Calu3 (cell line): ENCODE measurements at regions not wholly inside any gene's neighbourhood (a gene's known extent, or its start where the extent isn't known, plus 50 kb on each side); places are given as distances from the start of the nearest gene placed in this dataset.

Experiments used
- BruUV-seq: library from RNA; stranded (reverse); fragments of 400-500 nt; replicated peaks from 2 replicates; lab custom pipeline; 2021; lab: Mats Ljungman, UMichigan
- CTCF ChIA-PET: fragments of 300-600 bp; sonication (Branson Sonifier 250); formaldehyde crosslinking; loops from one replicate; lab custom pipeline; 2022; ENCODE audit warnings: antibody characterized with exemption; lab: Charles Lee
- DNase-seq: peaks from one replicate; pipeline ENCODE4 v3.0.0; 2022
- H3K27ac Mint-ChIP-seq: one replicate; pipeline ENCODE4 v1.8.0; 2022; ENCODE audit warnings: mixed read lengths; ENCODE audit not compliant: unreplicated experiment
- H3K27me3 Mint-ChIP-seq: one replicate; pipeline ENCODE4 v1.8.0; 2022; ENCODE audit warnings: mixed read lengths; ENCODE audit not compliant: unreplicated experiment
- H3K36me3 Mint-ChIP-seq: one replicate; pipeline ENCODE4 v1.8.0; 2022; ENCODE audit warnings: mild to moderate bottlenecking, moderate library complexity, mixed read lengths; ENCODE audit not compliant: insufficient read depth, unreplicated experiment
- H3K4me1 Mint-ChIP-seq: one replicate; pipeline ENCODE4 v1.8.0; 2022; ENCODE audit warnings: mild to moderate bottlenecking, low read depth, mixed read lengths; ENCODE audit not compliant: unreplicated experiment
- H3K4me3 Mint-ChIP-seq: one replicate; pipeline ENCODE4 v1.8.0; 2022; ENCODE audit warnings: mild to moderate bottlenecking, low read depth, moderate library complexity, mixed read lengths; ENCODE audit not compliant: unreplicated experiment
- H3K9me3 Mint-ChIP-seq: one replicate; pipeline ENCODE4 v1.8.0; 2022; ENCODE audit warnings: low read depth, mixed read lengths; ENCODE audit not compliant: unreplicated experiment
- intact Hi-C: fragments of 100-400 bp; cut with micrococcal nuclease; formaldehyde crosslinking; loops from one replicate; pipeline ENCODE4 v1.10.0; 2022; ENCODE audit not compliant: unreplicated experiment
- TF ChIP-seq, protein P1 (sequence below): fragments of 200-600 bp; IDR thresholded peaks from one replicate; pipeline ENCODE4 v1.8.0; 2022; ENCODE audit warnings: antibody characterized with exemption; ENCODE audit not compliant: unreplicated experiment

DNA sequence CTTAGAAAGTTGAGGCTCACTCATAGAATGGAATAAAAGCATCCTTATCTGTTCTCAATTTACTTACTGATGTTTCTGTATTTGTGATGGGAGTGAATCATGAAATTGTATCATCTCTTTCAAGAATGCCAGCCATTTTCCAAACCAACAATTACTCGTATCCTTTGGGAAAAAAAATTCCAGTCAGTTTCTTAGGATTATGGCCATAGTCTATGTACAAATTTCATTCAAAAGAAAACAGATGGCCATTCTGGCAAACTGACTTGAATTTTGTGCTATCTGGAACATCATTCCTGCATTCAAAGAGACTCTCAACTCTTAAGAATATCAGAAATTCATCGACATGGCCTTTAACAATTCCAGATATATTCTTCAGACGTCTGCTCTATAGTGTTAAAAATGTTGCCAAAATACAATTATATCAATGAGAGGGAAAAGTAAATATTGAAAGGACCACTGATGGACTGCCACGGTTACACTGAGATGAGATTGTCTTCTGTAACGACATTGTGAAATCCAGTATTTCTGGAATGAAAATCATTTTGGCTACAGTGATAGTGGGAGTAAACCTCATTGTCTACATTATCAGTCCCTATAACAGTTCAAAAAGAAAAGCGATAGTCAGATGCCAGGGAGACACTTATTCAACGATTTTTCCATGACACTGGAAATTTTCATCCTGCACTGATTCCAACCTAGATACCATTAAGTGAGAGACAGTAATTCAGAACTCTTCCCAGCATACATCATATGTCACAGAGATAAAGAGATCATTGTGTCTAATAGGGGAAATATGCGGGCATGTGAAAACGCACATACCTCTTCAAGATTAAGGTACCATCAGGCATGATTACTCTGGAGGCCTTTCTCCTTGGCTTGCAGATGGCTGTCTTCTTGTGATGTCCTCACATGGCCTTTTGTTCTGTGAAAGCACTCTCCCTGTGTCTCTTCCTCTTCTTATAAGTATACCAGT, 953.8 kb upstream of the ALCAM start:
- BruUV-seq: no TSS peak

DNA sequence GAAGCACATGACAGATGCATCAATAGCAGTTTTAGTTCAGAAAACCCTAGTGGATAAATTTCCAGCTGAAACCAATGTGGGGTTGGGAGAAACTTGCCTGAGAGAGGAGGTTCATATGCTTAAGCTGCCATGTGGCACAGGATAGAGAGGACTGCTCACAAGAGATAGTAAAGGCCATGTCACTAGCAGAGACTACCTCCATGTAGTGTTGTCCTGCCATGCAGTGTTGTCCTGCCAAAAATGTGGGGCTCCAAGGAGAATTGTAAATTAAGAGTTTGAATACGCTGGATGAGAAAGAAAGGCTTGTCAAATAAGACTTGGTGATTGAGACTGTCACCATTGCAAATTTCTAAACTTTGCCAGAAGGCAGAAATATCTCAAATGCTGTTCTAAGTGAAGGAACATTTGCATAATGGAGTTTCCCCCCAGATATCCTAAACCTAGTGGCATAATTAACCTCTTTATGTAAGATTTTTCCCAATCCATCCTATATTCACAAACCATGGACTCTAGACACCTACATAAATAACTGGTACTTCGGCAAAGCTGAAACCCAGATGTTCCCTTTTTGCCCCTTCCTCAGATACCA, 938.3 kb upstream of the ALCAM start:
- TF ChIP-seq, protein P1, sequence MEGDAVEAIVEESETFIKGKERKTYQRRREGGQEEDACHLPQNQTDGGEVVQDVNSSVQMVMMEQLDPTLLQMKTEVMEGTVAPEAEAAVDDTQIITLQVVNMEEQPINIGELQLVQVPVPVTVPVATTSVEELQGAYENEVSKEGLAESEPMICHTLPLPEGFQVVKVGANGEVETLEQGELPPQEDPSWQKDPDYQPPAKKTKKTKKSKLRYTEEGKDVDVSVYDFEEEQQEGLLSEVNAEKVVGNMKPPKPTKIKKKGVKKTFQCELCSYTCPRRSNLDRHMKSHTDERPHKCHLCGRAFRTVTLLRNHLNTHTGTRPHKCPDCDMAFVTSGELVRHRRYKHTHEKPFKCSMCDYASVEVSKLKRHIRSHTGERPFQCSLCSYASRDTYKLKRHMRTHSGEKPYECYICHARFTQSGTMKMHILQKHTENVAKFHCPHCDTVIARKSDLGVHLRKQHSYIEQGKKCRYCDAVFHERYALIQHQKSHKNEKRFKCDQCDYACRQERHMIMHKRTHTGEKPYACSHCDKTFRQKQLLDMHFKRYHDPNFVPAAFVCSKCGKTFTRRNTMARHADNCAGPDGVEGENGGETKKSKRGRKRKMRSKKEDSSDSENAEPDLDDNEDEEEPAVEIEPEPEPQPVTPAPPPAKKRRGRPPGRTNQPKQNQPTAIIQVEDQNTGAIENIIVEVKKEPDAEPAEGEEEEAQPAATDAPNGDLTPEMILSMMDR: no peak
- Mint-ChIP-seq H3K9me3 (no peaks in the 10 kb centered on the region), H3K27me3 (no peaks in the 10 kb centered on the region), H3K4me1 (no peaks in the 10 kb centered on the region), H3K36me3 (no peaks in the 10 kb centered on the region), H3K4me3 (no peak overlapping the region), H3K27ac (no peak overlapping the region)
- CTCF ChIA-PET: no interaction called here
- DNase-seq: no peak
- BruUV-seq: no TSS peak
- intact Hi-C loops: no loop called here

More for the DNA sequence above, 953.8 kb upstream of the ALCAM start:
- H3K27ac Mint-ChIP-seq: no peak overlapping the region
- TF ChIP-seq, protein P1: no peak
- no peaks in the 10 kb centered on the region for H3K27me3 Mint-ChIP-seq
- intact Hi-C loops: no loop called here
- no peaks in the 10 kb centered on the region for H3K4me1 Mint-ChIP-seq
- CTCF ChIA-PET: no interaction called here
- no peak overlapping the region for H3K4me3 Mint-ChIP-seq
- no peaks in the 10 kb centered on the region for H3K36me3 Mint-ChIP-seq
- no peak for DNase-seq
- no peaks in the 10 kb centered on the region for H3K9me3 Mint-ChIP-seq

DNA sequence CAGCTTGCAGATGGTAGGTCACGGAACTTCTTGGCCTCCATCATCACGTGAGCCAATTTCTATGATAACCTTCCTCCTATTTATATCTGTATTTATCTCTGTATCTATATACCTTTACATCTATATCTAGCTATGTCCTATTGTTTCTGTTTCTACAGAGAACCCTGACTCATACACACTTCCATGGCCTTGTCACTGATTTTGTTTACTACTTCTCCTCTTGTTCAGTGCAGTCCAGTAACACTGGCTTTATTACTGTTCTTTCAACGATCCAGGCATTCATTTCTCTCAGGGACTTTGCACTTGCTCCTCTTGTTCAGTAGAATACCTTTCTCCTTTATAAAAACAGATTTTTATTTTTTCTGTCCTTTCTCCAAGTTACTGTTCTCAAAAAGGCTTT, 937.0 kb upstream of the ALCAM start:
- H3K4me3 Mint-ChIP-seq: no peak overlapping the region
- no peak overlapping the region for H3K27ac Mint-ChIP-seq
- BruUV-seq: no TSS peak
- no peaks in the 10 kb centered on the region for H3K36me3 Mint-ChIP-seq
- CTCF ChIA-PET: no interaction called here
- no peaks in the 10 kb centered on the region for H3K4me1 Mint-ChIP-seq
- intact Hi-C loops: no loop called here
- no peaks in the 10 kb centered on the region for H3K27me3 Mint-ChIP-seq
- H3K9me3 Mint-ChIP-seq: no peaks in the 10 kb centered on the region
- TF ChIP-seq, protein P1: no peak
- no peak for DNase-seq

DNA sequence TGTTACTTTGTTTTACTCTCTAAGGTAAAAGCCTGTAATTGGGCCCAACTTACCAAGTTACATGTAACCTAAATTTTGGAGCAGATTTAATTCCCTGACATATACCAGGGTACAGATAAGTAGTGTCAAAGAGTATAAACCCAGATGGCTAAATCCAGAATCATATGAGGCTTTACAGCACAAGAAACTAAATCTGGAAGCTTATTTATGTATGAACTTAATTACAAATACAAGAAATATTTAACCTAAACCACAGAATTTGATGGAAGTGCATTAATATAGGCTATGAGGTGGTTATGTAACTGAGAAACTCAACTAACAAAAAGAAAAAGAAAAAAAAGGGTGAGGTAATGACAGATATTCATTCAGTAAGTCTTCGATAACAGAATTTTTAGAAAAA, 930.2 kb upstream of the ALCAM start:
- Mint-ChIP-seq H3K27ac (no peak overlapping the region), H3K9me3 (no peaks in the 10 kb centered on the region), H3K4me1 (peaks cover 9% of the 10 kb centered on the region), H3K27me3 (no peaks in the 10 kb centered on the region), H3K4me3 (no peak overlapping the region), H3K36me3 (no peaks in the 10 kb centered on the region)
- no TSS peak for BruUV-seq
- TF ChIP-seq, protein P1: no peak
- DNase-seq: no peak
- intact Hi-C loops: no loop called here
- CTCF ChIA-PET: no interaction called here
